GM12878 (cell line): ENCODE measurements at regions not wholly inside any gene's neighbourhood (a gene's known extent, or its start where the extent isn't known, plus 50 kb on each side); places are given as distances from the start of the nearest gene placed in this dataset.

Experiments used
- ATAC-seq: fragments of 200-7000 bp; cut with Tn5 transposase; 3 replicates; pipeline ENCODE4 v1.9.1; 2020; ENCODE audit warnings: mild to moderate bottlenecking, moderate library complexity
- BruUV-seq: library from RNA; stranded (reverse); fragments of 400-500 nt; replicated peaks from 2 replicates; lab custom pipeline; 2021; lab: Mats Ljungman, UMichigan
- CTCF ChIA-PET: fragments of 300-600 bp; sonication (Branson Sonifier 250); formaldehyde crosslinking; extraction: SDS; loops from one replicate; lab custom pipeline; 2021; ENCODE audit warnings: inconsistent platforms; lab: Yijun Ruan, JAX
- POLR2A ChIA-PET: fragments of 350-600 bp; formaldehyde crosslinking; extraction: SDS; loops from one replicate; lab custom pipeline; 2021; ENCODE audit warnings: inconsistent platforms; lab: Charles Lee
- RAD21 ChIA-PET: fragments of 300-600 bp; sonication (Branson Sonifier 250); formaldehyde crosslinking; loops from one replicate; lab custom pipeline; 2023; ENCODE audit warnings: antibody characterized with exemption; ENCODE audit not compliant: unreplicated experiment; lab: Charles Lee
- SMC1A ChIA-PET: fragments of 300-600 bp; sonication (Branson Sonifier 250); formaldehyde crosslinking; loops from one replicate; lab custom pipeline; 2023; ENCODE audit not compliant: unreplicated experiment, uncharacterized antibody; lab: Charles Lee
- DNase-seq: peaks from one replicate; pipeline ENCODE4 v3.0.0-alpha.2; 2011; ENCODE audit warnings: low read depth, low spot score
- FAIRE-seq: peaks from 3 replicates; lab custom pipeline; 2011; peaks lifted over from hg19 to GRCh38; lab: Jason Lieb, UNC
- H2AFZ ChIP-seq: 2 replicates; pipeline ENCODE4 v1.6.0; 2011; ENCODE audit warnings: low read depth, low read length, control low read depth; ENCODE audit not compliant: control insufficient read depth
- H3K27ac ChIP-seq: 2 replicates; pipeline ENCODE4 v1.5.1; 2011; ENCODE audit warnings: control low read depth; ENCODE audit not compliant: control insufficient read depth, insufficient read depth
- H3K27me3 ChIP-seq, 2 experiments: replicated peaks in 1 of 2; 2 replicates each; pipeline versions ENCODE4 v1.6.0 to v1.6.1; 2011; ENCODE audit warnings: low read length in 1 of 2; ENCODE audit not compliant: control insufficient read depth in 2 of 2, insufficient read depth in 2 of 2
- H3K36me3 ChIP-seq, 2 experiments: 2 replicates each; pipeline ENCODE4 v1.5.1; 2011; ENCODE audit warnings: low read length in 1 of 2; ENCODE audit not compliant: control insufficient read depth in 2 of 2, insufficient read depth in 2 of 2
- H3K4me1 ChIP-seq: 2 replicates; pipeline ENCODE4 v1.6.1; 2011; ENCODE audit warnings: mild to moderate bottlenecking, low read length, moderate library complexity, mixed read lengths; ENCODE audit not compliant: control insufficient read depth, insufficient read depth
- H3K4me2 ChIP-seq: 2 replicates; pipeline ENCODE4 v1.6.0; 2011; ENCODE audit warnings: control low read depth; ENCODE audit not compliant: control insufficient read depth, insufficient read depth
- H3K4me3 ChIP-seq: fragments of 200-600 bp; sonication (generic); 2 replicates; pipeline ENCODE4 v1.5.1; 2016
- H3K79me2 ChIP-seq: 2 replicates; pipeline ENCODE4 v1.6.0; 2011; ENCODE audit warnings: low read length; ENCODE audit not compliant: control insufficient read depth, insufficient read depth
- H3K9ac ChIP-seq: 2 replicates; pipeline ENCODE4 v1.8.0; 2011; ENCODE audit warnings: low read length, control low read depth, mixed read lengths; ENCODE audit not compliant: control insufficient read depth, insufficient read depth
- H3K9me3 ChIP-seq: replicated peaks from 3 replicates; pipeline ENCODE4 v1.5.1; 2011; ENCODE audit warnings: mild to moderate bottlenecking, low read length; ENCODE audit not compliant: control insufficient read depth, insufficient read depth
- H4K20me1 ChIP-seq: 2 replicates; pipeline ENCODE4 v1.6.0; 2011; ENCODE audit not compliant: control insufficient read depth, insufficient read depth
- HDGF ChIP-seq: fragments of 450-650 bp; IDR thresholded peaks from 2 replicates; pipeline ENCODE4 v1.6.1; 2016; ENCODE audit warnings: antibody characterized with exemption
- WGBS: methylation state at CpG from one replicate; pipeline ENCODE4 v1.1.6; 2016; ENCODE audit warnings: low lambda C conversion rate; ENCODE audit not compliant: insufficient replicate concordance, insufficient coverage; ENCODE audit errors: missing lambda C conversion rate; 5-methylcytosine and 5-hydroxymethylcytosine counted together
- in situ Hi-C: fragments of 300-500 bp; cut with MboI; formaldehyde crosslinking; loops from 9 replicates; pipeline ENCODE4 v1.14.3; 2018; ENCODE audit warnings: mixed read lengths
- intact Hi-C: fragments of 100-400 bp; cut with micrococcal nuclease; formaldehyde crosslinking; loops from one replicate; pipeline ENCODE4 v1.14.2; 2022; ENCODE audit not compliant: unreplicated experiment
- TF ChIP-seq, protein P1 (sequence below): fragments of 450-650 bp; formaldehyde crosslinking; IDR thresholded peaks from 2 replicates; pipeline ENCODE4 v1.4.0; 2020; ENCODE audit warnings: mild to moderate bottlenecking, moderate library complexity
- TF ChIP-seq, protein P2 (sequence below): fragments of 450-650 bp; formaldehyde crosslinking; IDR thresholded peaks from 2 replicates; pipeline ENCODE4 v1.4.0; 2022; ENCODE audit warnings: mild to moderate bottlenecking, moderate library complexity

DNA sequence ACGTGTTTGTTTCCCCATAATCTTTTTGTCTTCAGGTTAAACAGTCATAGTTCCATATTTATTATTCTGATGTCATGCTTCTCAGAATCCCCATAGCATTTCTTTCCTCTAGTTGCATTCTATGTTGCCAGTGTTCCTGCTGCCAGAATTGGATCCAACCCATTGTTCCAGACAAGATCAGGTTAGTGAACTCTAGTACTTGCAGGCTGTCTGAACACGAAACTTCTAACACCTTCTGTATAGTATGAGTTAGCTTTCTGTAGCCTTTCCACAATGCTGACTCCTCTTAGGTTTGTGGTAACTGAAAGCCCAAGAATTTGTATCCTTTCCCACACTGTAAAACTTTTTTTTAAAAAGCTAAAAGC lies 88.0 kb upstream of the ROPN1 start:
- Histone ChIP-seq H3K27ac (no peak overlapping the region), H3K4me3 (no peak overlapping the region), H2AFZ (no peak overlapping the region), H3K27me3 (peaks cover 0 to 5% of the 10 kb centered on the region in 2 experiments; a peak in 2 of 4 replicates), H3K9ac (no peak overlapping the region), H3K79me2 (no peaks in the 10 kb centered on the region), H3K36me3 (no peaks in the 10 kb centered on the region), H3K4me1 (no peaks in the 10 kb centered on the region), H3K9me3 (no peaks in the 10 kb centered on the region), H3K4me2 (no peak overlapping the region), H4K20me1 (no peaks in the 10 kb centered on the region)
- intact Hi-C loops (loop anchor here (5.0 to 10.0 kb wide), 7 partner anchors 63 to 475 kb away; no protein-coding TSS in a partner anchor), in situ Hi-C loops (no loop called here)
- ATAC-seq (no peak), DNase-seq (no peak), FAIRE-seq (no peak)
- POLR2A ChIA-PET, result no interaction called here
- RAD21 ChIA-PET, result interaction anchor here (0.9 to 1.7 kb wide), 4 partner anchors 29 to 181 kb away, joined by 3 to 4 read pairs (median 4); no protein-coding TSS in a partner anchor
- no TSS peak for BruUV-seq
- CTCF ChIA-PET, result interaction anchor here (0.6 to 2.3 kb wide), 26 partner anchors 8 to 731 kb away, joined by 3 to 21 read pairs (median 4); no protein-coding TSS in a partner anchor
- WGBS, result 2% methylated on average over 2 of the region's 2 CpGs
- SMC1A ChIA-PET, result interaction anchor here (0.6 to 1.6 kb wide), 8 partner anchors 9 to 203 kb away, joined by 3 to 6 read pairs (median 3); no protein-coding TSS in a partner anchor
- TF ChIP-seq, protein P1, sequence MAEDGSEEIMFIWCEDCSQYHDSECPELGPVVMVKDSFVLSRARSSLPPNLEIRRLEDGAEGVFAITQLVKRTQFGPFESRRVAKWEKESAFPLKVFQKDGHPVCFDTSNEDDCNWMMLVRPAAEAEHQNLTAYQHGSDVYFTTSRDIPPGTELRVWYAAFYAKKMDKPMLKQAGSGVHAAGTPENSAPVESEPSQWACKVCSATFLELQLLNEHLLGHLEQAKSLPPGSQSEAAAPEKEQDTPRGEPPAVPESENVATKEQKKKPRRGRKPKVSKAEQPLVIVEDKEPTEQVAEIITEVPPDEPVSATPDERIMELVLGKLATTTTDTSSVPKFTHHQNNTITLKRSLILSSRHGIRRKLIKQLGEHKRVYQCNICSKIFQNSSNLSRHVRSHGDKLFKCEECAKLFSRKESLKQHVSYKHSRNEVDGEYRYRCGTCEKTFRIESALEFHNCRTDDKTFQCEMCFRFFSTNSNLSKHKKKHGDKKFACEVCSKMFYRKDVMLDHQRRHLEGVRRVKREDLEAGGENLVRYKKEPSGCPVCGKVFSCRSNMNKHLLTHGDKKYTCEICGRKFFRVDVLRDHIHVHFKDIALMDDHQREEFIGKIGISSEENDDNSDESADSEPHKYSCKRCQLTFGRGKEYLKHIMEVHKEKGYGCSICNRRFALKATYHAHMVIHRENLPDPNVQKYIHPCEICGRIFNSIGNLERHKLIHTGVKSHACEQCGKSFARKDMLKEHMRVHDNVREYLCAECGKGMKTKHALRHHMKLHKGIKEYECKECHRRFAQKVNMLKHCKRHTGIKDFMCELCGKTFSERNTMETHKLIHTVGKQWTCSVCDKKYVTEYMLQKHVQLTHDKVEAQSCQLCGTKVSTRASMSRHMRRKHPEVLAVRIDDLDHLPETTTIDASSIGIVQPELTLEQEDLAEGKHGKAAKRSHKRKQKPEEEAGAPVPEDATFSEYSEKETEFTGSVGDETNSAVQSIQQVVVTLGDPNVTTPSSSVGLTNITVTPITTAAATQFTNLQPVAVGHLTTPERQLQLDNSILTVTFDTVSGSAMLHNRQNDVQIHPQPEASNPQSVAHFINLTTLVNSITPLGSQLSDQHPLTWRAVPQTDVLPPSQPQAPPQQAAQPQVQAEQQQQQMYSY (CRISPR knock-in tag), result no peak
- TF ChIP-seq, protein P2, sequence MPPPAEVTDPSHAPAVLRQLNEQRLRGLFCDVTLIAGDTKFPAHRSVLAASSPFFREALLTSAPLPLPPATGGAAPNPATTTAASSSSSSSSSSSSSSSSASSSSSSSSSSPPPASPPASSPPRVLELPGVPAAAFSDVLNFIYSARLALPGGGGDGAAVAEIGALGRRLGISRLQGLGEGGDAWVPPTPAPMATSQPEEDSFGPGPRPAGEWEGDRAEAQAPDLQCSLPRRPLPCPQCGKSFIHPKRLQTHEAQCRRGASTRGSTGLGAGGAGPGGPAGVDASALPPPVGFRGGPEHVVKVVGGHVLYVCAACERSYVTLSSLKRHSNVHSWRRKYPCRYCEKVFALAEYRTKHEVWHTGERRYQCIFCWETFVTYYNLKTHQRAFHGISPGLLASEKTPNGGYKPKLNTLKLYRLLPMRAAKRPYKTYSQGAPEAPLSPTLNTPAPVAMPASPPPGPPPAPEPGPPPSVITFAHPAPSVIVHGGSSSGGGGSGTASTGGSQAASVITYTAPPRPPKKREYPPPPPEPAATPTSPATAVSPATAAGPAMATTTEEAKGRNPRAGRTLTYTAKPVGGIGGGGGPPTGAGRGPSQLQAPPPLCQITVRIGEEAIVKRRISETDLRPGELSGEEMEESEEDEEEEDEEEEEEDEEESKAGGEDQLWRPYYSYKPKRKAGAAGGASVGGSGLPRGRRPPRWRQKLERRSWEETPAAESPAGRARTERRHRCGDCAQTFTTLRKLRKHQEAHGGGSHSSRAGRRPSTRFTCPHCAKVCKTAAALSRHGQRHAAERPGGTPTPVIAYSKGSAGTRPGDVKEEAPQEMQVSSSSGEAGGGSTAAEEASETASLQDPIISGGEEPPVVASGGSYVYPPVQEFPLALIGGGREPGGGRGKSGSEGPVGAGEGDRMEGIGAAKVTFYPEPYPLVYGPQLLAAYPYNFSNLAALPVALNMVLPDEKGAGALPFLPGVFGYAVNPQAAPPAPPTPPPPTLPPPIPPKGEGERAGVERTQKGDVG (CRISPR knock-in tag), result no peak
- no peak for TF ChIP-seq HDGF
